ENCODE measurements at regions not wholly inside any gene's neighbourhood (a gene's known extent, or its start where the extent isn't known, plus 50 kb on each side); places are given as distances from the start of the nearest gene placed in this dataset.
"Not testable (repeated sequence)": the region's sequence is repeated elsewhere in the genome, so short reads cannot be mapped to it uniquely, and the experiment has no call there.

- no peak for DNase-seq
Measured at GRCh38 chr20:1819311-1820137, 75.7 kb upstream of the SIRPA start.

DNA sequence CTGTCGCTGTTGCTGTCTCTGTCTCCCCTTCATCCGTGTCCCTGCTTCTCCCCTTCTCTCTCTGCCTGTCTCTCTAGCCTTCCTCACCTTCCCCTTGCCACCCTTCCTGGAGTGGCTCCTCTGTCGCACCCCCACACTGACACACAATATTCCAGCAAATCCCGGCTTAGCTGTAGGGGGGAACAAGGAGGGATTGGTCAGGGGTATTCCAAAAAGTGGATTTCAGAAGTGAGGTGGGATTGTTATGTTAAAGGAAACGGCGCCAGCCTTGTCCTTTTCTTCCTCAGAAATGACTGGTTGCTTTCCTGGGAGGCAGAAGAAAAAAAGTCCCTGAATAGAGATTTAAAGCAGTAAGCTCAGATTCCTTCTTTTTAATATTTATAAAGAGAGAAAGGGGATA, 76.3 kb upstream of the SIRPA start:
- Mint-ChIP-seq H3K9me3 (peaks cover 22% of the 10 kb centered on the region), H3K4me3 (no peak overlapping the region), H3K27me3 (peaks cover 68% of the 10 kb centered on the region), H3K36me3 (ENCODE audit: low read depth) (no peaks in the 10 kb centered on the region), H3K27ac (no peak overlapping the region), H3K4me1 (ENCODE audit: low read depth) (peaks cover 13% of the 10 kb centered on the region)
- no peak for DNase-seq

More at GRCh38 chr20:1819311-1820137, 75.7 kb upstream of the SIRPA start:
- Mint-ChIP-seq H3K4me1 (ENCODE audit: low read depth) (peaks cover 13% of the 10 kb centered on the region), H3K9me3 (peaks cover 26% of the 10 kb centered on the region), H3K36me3 (ENCODE audit: low read depth) (no peaks in the 10 kb centered on the region), H3K4me3 (no peak overlapping the region), H3K27ac (no peak overlapping the region), H3K27me3 (peaks cover 62% of the 10 kb centered on the region)

DNA sequence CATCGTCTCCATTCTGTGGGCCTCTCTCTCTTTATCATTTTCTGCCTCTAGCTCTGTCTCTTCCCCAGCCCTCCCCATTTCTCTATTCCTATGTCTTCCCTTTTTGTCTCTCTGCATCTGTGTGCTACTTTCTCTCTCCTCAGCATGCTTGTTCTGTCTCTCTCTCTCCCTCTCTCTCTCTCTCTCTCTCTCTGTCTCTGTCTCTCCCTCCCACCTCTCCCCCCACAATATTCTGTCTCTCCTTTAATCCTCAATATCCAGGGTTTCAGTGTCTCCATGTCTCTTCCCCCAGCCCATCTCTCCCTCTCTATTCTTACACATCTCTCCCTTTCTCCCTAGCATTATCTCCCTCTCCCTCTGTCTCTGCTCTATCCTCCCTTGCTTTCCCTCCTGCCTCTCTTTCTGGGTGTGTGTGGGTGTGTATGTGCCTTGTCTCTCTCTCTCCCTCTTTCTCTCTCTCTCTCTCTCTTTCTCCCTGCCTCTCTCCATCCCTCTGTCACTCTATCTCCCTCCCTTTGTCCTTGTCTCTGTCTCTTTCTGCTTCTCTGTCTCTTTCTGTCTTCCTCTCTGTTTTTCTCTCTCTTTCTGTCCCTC, 76.9 kb upstream of the SIRPA start:
- H3K27me3 Mint-ChIP-seq: peaks cover 70% of the 10 kb centered on the region
- H3K27ac Mint-ChIP-seq: no peak overlapping the region
- DNase-seq: no peak
- no peak overlapping the region for H3K4me3 Mint-ChIP-seq
- peaks cover 13% of the 10 kb centered on the region for H3K4me1 Mint-ChIP-seq (ENCODE audit: low read depth)
- peaks cover 18% of the 10 kb centered on the region for H3K9me3 Mint-ChIP-seq
- no peaks in the 10 kb centered on the region for H3K36me3 Mint-ChIP-seq (ENCODE audit: low read depth)

GRCh38 chr20:1817577-1818211, 77.5 kb upstream of the SIRPA start:
- no peak overlapping the region for H3K27ac Mint-ChIP-seq
- DNase-seq: no peak
- no peaks in the 10 kb centered on the region for H3K36me3 Mint-ChIP-seq (ENCODE audit: low read depth)
- H3K4me1 Mint-ChIP-seq (ENCODE audit: low read depth): peaks cover 13% of the 10 kb centered on the region
- H3K4me3 Mint-ChIP-seq: no peak overlapping the region
- H3K9me3 Mint-ChIP-seq: peaks cover 12% of the 10 kb centered on the region
- peaks cover 75% of the 10 kb centered on the region for H3K27me3 Mint-ChIP-seq

- Mint-ChIP-seq H3K27me3 (peaks cover 78% of the 10 kb centered on the region), H3K4me1 (ENCODE audit: low read depth) (peaks cover 13% of the 10 kb centered on the region), H3K9me3 (peaks cover 5% of the 10 kb centered on the region), H3K27ac (no peak overlapping the region), H3K4me3 (no peak overlapping the region), H3K36me3 (ENCODE audit: low read depth) (no peaks in the 10 kb centered on the region)
- DNase-seq: no peak
Measured at GRCh38 chr20:1816384-1817381, 78.5 kb upstream of the SIRPA start.

DNA sequence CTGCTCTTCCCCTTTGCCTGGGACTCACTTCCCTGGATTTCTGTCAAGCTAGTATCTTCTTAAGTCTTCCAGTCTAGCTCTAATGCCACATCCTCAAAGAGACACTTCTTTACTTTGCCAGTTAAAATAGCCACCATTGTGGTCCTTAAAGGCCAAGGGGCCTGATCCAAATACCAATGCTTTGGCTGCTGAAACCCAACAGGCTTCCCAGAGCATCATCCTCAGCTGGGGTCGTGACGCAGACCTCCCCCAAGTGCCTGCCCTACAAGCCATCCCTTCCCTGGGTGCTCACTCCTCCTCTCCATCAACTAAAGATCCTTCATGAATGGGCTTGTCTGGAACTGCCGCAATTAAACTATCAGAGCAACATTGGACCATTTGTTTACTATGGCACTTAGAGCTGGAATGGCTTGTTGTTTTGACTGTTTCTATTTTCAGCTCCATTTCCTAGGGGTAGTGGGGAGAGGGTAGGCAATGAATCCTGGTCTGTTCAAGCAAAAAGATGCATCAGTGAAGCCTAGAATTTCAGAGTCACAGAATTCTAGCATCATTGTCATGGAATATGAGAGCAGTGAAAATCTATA, 79.6 kb upstream of the SIRPA start:
- Mint-ChIP-seq H3K36me3 (ENCODE audit: low read depth) (no peaks in the 10 kb centered on the region), H3K4me1 (ENCODE audit: low read depth) (peaks cover 21% of the 10 kb centered on the region), H3K27me3 (peaks cover 76% of the 10 kb centered on the region), H3K27ac (no peak overlapping the region), H3K9me3 (no peaks in the 10 kb centered on the region), H3K4me3 (no peak overlapping the region)
- no peak for DNase-seq

- H3K27ac Mint-ChIP-seq: not testable (repeated sequence)
Measured at GRCh38 chr20:1814861-1815260, 80.3 kb upstream of the SIRPA start.

GRCh38 chr20:1813674-1814635, 81.3 kb upstream of the SIRPA start:
- Mint-ChIP-seq H3K4me1 (ENCODE audit: low read depth) (peaks cover 26% of the 10 kb centered on the region), H3K36me3 (ENCODE audit: low read depth) (no peaks in the 10 kb centered on the region), H3K9me3 (no peaks in the 10 kb centered on the region), H3K27ac (no peak overlapping the region), H3K4me3 (no peak overlapping the region), H3K27me3 (peaks cover 76% of the 10 kb centered on the region)
- no peak for DNase-seq

More at GRCh38 chr20:1814861-1815260, 80.3 kb upstream of the SIRPA start:
- H3K4me3 Mint-ChIP-seq; DNase-seq; H3K36me3 Mint-ChIP-seq (ENCODE audit: low read depth); H3K9me3 Mint-ChIP-seq: not testable (repeated sequence)
- Mint-ChIP-seq H3K27me3 (peaks cover 78% of the 10 kb centered on the region), H3K4me1 (ENCODE audit: low read depth) (peaks cover 23% of the 10 kb centered on the region)

- DNase-seq: no peak
- Mint-ChIP-seq H3K36me3 (ENCODE audit: low read depth) (no peaks in the 10 kb centered on the region), H3K27ac (no peak overlapping the region), H3K27me3 (peaks cover 73% of the 10 kb centered on the region), H3K9me3 (no peaks in the 10 kb centered on the region), H3K4me3 (no peak overlapping the region), H3K4me1 (ENCODE audit: low read depth) (peaks cover 27% of the 10 kb centered on the region)
Measured at GRCh38 chr20:1813101-1813529, 82.1 kb upstream of the SIRPA start.

DNA sequence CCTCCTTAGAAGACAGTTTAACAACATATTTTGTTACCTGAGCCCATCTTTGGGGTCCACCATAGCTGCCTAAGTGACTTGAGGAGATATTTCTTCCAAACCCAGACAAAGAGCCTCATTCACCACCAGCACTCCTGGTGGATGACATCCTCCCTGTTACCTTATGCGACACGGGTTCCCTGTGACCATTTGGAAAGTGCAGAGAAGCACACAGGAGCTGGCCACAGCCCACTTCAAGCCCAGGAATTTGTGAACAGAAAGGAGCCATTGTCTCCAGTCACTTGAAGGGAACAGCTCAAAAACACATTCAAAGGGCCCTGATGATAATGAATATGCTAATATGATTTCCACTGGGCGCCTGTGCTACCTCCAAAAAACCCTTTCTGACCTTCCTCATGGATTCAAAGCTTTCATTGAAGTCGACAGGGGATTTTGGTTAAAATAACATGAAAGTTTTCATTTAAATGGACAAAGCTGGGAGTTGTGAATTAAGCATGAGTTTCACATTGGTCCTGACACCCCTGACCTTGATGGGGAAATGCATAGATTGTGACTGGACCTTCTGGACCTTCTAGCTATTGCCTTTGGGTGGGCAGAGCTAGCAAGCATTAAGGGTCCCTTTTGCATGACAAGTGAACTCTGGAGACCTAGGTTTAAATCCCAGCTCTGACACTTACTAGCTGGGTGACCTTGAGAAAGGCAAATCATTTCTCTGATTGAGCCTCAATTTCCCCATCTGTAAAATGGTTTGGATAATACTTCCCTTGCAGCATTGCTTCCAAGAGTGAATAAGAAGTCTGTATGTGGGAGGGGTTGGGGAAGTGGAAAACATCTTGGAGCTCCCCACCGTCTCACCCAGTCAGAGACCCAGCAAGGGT, 83.3 kb upstream of the SIRPA start:
- H3K9me3 Mint-ChIP-seq: no peaks in the 10 kb centered on the region
- H3K27me3 Mint-ChIP-seq: peaks cover 62% of the 10 kb centered on the region
- DNase-seq: no peak
- H3K27ac Mint-ChIP-seq: no peak overlapping the region
- H3K4me3 Mint-ChIP-seq: no peak overlapping the region
- H3K36me3 Mint-ChIP-seq (ENCODE audit: low read depth): no peaks in the 10 kb centered on the region
- peaks cover 17% of the 10 kb centered on the region for H3K4me1 Mint-ChIP-seq (ENCODE audit: low read depth)

- Mint-ChIP-seq H3K4me3 (no peak overlapping the region), H3K27me3 (peaks cover 58% of the 10 kb centered on the region), H3K4me1 (ENCODE audit: low read depth) (peaks cover 14% of the 10 kb centered on the region), H3K9me3 (no peaks in the 10 kb centered on the region), H3K36me3 (ENCODE audit: low read depth) (no peaks in the 10 kb centered on the region), H3K27ac (no peak overlapping the region)
- no peak for DNase-seq
Measured at GRCh38 chr20:1810926-1811620, 84.1 kb upstream of the SIRPA start.

DNA sequence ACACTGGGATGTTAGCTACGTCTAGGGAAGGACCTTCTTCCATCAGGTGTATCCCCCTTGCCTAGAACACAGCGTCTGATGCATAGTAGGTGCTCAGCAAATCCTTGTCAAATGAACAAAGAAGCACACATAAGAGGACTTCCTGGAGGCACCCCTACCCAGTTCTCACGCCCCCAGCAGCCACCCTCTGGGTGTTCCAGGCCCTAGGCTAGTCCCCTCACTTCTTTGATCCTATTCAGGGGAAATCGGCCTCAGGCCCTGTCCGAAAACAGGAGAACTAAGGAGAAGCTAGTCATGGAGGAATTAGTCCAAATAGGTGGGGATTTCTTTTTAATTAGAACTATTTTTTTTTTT, 84.7 kb upstream of the SIRPA start:
- Mint-ChIP-seq H3K27ac (no peak overlapping the region), H3K27me3 (peaks cover 53% of the 10 kb centered on the region), H3K36me3 (ENCODE audit: low read depth) (no peaks in the 10 kb centered on the region), H3K4me3 (no peak overlapping the region), H3K9me3 (no peaks in the 10 kb centered on the region), H3K4me1 (ENCODE audit: low read depth) (peaks cover 14% of the 10 kb centered on the region)
- DNase-seq: no peak

All from activated T-cell treated with anti-CD3 and anti-CD28 coated beads, Interleukin-2, amount 50 U/mL, for 24 hours (primary cell).